Hematopoietic multipotent progenitor cell (in vitro differentiated cells): ENCODE measurements at regions not wholly inside any gene's neighbourhood (a gene's known extent, or its start where the extent isn't known, plus 50 kb on each side); places are given as distances from the start of the nearest gene placed in this dataset.

ENCODE experiments used
- DNase-seq, 3 donors: peaks; one replicate each; pipeline ENCODE4 v3.0.0-alpha.2; 2011 to 2015; ENCODE audit warnings: low read depth in 2 of 3, low spot score in 2 of 3

DNA sequence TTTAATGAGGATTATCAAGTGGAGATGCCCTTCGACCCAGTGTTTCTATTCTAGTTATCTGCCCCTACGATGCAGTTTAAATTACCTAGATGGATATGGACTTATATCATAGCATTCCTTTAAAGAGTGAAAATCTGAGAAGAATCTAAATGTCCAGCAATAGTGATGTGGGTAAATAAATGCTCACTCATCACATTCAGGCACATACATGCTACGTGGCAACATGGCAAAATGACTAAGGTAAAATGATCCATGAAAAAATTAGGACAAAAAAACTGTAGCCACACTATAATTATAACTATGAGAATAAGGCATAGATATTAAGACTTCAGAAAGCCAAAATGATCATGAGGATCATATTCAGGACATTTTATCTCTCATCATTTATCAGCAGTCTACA lies 82.4 kb upstream of the PDE1C start:
- DNase-seq = no peak

DNA sequence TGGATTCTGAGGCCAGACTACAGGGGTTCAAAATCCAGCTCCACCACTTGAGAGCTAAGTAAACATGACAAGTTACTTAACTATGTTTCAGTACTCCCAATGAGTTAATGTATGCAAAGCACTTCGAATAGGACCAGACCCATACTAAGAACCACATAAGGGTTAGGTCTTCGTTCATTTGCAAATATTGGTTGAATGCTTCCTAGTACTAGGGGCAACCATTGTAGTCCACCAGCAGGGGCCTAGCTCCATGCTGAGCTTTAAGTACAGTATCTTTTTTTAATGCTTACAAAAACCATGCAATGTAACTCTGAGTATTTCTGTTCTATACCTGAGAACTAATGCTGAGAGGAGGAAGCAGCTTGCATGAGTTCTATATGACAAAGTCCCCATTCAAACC lies 80.4 kb upstream of the PDE1C start:
- no peak for DNase-seq

DNA sequence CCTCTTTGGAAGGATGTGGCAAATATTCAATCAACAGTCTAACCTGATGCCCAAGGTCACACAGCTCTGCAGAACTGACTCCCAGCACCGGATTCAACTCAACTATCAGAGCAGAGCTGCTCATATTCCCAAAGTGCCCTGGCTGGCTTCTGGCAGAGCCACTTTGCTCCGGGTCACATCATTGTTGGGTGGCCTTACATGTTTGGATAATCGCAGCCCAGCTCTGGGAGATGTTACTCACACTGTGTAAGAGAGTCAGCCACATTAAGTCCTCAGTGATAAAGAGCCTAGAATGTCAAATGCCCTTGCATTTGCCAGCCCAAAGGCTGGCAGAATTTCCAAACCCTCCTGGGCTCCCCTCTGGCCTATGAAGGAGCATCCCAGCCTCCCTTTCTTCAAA lies 79.8 kb upstream of the PDE1C start:
- no peak for DNase-seq

DNA sequence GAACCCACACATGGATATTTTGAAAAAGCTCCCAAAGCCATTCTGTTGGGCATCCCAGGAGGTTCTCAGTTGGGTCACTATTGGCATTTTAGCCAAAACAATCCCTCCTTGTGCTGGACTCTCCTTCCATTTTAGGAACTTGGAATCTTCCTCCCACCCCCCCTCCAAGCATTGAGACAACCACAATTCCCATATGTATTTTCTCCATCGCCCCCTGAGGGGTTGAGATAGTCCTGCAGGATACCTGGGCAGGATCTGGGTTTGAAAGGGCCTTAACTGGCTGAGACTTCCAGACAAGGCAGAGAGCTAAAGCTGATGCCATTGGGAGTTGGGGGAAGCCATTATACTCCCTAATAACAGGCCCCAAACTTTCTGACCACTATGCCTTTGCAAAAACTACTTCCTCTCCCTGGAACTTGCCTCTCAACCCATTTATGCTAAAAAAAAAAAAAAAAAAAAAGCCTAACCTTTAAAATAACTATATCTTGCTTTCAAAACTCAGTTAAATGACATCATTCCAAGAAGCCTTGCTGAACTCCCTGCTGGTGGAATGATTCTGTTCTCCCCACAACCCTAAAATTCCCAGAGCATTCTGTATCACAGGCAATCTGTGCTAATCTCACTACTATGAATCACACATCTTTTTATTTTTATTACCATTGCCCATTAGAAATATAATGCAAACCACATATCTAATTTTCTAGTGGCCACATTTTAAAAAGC lies 77.5 kb upstream of the PDE1C start:
- no peak for DNase-seq

DNA sequence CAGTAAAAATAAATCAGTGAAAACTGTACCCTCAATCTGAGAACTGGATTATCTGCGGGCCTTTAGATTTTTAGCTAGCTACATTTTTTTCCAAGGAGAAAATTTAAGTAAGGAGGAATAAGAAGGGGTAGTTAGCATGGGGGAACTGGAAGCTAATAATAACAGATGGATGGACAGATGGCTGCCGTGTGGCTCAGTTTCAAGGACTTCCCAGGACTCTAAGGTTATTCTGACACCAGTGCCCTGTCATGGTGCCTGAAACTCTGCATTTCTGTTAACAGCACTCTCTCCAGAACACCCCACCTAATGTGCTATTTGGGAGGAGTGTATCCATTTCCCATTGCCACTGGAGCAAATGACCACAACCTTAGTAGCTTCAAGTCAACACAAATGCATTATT lies 75.7 kb upstream of the PDE1C start:
- no peak for DNase-seq

DNA sequence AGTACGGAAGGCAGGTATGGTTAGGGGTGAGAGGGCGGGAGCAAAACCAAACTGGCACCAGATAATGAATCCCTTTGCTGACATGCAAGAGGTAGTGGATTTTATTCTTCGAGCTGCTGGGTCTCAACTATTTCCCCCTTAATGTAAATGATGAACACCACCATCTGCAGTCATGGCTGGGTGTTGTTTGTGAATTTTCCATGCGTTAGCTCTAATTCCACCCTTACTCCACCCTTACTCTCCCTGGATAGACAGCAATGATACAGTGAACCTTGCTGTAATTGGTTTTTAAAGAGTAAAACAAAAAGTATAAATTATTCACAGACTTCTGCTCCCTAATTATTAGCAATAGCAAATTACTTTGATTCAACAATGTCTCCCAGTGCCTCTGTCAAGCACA lies 74.5 kb upstream of the PDE1C start:
- no peak for DNase-seq

DNA sequence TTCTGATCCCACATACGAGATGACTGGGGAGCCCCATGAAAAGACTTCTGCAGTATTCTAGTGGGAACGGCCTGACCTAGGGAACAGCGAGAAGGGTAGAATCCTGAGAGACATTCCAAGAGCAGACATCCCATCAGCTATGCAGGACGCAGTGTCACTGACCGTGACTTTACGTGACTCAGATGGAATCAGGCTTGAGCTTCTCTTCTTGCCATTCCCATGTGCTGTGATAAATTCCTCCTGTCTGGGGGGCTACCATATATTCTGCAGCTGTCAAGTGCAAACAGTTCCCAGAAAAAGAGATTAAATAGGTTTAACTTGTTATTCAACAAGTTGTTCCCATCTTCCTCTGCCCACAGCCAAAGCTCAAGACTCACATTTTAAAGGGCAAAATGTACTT lies 73.1 kb upstream of the PDE1C start:
- no peak for DNase-seq

DNA sequence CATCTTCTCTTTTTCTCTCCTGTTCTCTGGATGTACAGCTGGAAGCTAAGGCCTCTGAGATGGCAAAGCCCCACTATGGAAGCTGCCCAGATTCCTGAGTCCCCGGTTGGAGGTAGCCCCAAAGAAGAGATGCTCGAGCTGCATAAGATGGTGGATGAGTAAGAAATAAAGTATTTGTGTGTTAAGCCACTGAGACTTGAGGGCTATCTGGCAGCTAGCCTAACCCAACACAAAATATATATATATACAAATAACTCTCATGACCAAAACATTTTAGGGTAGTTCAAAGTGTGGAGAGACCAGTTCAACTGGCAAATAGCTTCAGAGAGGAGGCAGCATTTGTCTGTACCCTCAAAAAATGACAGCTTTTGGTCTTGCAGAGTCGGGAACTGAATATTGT lies 72.4 kb upstream of the PDE1C start:
- DNase-seq = no peak

DNA sequence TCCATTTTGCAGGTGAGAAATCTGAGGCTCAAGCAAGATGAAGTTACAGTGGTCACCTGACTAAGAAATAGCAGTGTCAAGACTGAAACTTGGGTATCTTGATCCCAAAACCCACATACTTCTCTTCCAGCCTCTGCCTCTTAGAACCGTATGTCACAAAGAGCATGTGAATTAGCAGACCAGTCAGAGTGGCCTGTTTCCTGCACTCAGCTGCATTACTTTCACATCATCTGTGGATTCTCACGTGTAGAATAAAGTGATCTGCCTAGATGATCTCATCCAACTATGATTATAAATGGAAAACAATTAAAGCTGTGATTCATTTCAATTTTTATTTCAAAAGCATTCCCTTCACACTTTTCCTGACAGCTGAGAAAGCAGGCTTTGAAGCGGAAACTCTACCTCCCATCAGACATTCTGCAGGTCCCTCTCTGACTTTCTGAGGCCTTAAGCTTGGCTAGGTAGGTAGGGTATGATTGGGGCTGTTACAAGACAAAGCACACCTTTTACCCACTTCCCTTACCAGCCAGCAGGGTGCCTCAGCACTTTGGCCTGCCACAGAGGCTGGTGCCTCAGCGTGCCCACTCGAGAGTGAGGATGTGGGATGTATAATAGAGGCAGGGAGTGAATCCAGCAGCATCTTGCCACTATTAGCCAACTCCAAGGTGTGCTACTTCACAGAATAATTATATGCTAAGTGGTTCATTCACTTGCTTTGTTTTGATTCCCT lies 70.2 kb upstream of the PDE1C start:
- no peak for DNase-seq

DNA sequence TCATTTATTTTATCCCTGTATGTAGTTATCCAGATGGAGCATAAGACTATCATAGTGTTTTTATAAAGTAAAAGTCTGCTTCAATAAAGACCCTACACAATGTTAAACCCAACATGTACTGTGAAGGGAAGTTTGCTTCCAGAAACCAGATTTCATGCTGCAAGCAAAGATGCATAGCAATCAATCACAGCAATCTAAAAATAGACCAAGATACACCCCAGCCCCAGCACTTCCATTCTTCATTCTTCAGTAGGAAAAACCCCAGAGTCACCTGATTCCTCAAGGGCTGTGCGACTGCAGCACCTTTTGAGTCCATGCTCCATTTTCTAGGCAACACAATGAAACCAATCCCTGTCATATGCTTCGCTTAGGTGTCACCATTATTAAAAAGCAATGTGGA lies 66.9 kb upstream of the PDE1C start:
- DNase-seq = no peak

DNA sequence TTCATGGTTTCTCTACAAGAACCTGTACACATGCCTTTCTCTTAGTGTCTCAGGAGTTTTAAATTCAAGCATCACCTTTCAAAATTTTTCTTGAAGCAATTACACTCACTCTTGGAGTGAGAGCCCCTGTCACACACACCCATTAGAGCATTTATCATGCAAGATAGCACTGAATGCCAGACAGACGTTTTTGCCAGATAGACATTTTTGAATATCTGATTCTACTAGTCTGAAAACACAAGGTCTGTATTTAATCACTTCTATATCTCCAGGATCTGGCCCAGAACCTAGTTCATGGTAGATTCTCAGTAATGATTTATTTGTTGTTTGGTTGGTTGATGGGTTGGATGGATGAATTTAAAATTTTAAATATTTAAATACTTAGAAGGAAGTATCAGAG lies 60.9 kb upstream of the PDE1C start:
- DNase-seq = no peak

DNA sequence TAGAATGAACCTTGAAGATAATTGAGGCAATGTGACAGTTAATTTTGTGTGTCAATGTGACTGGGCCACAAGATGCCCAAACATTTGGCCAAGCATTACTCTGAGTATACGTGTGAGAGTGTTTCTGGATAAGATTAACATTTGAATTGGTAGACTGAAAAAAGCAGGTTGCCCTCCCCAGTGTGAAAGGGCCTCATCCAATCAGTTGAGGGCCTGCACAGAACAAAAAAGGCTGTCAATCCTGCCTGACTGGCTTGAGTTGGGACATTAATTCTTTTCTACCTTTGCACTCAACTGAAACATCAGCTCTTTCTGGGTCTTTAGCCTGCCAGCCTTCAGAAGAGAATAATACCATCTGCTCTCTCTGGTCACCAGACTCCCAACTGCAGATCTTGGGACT lies 56.6 kb upstream of the PDE1C start:
- DNase-seq = no peak
